Stimulated activated CD8-positive, alpha-beta memory T cell treated with anti-CD3 and anti-CD28 coated beads, Interleukin-7, amount 100 ng/mL, for 48 hours (primary cell): ENCODE measurements at regions not wholly inside any gene's neighbourhood (a gene's known extent, or its start where the extent isn't known, plus 50 kb on each side); places are given as distances from the start of the nearest gene placed in this dataset.
"Not testable (repeated sequence)": the region's sequence is repeated elsewhere in the genome, so short reads cannot be mapped to it uniquely, and the experiment has no call there.

Source experiments
- DNase-seq, 2 donors: peaks; one replicate each; pipeline ENCODE4 v3.0.0-alpha.2; 2020; ENCODE audit warnings: low read depth in 1 of 2; ENCODE audit errors: extremely low read depth in 1 of 2

GRCh38 chr15:87727073-87727472, 529.5 kb downstream of the NTRK3 start:
- no peak for DNase-seq

- DNase-seq: no peak
Measured at GRCh38 chr15:87724330-87724729, 532.2 kb downstream of the NTRK3 start.

GRCh38 chr15:87722941-87723691, 533.4 kb downstream of the NTRK3 start:
- DNase-seq: no peak

GRCh38 chr15:87720235-87720634, 536.3 kb downstream of the NTRK3 start:
- DNase-seq: no peak

GRCh38 chr15:87716422-87716821, 540.1 kb downstream of the NTRK3 start:
- no peak for DNase-seq

GRCh38 chr15:87715252-87715651, 541.3 kb downstream of the NTRK3 start:
- no peak for DNase-seq

- DNase-seq: no peak
Measured at GRCh38 chr15:87713475-87713879, 543.1 kb downstream of the NTRK3 start.

GRCh38 chr15:87712211-87712610, 544.3 kb downstream of the NTRK3 start:
- DNase-seq: no peak

- DNase-seq: no peak
Measured at GRCh38 chr15:87711026-87711425, 545.5 kb downstream of the NTRK3 start.

- DNase-seq: no peak
Measured at GRCh38 chr15:87710406-87710805, 546.1 kb downstream of the NTRK3 start.

GRCh38 chr15:87707566-87708130, 548.9 kb downstream of the NTRK3 start:
- no peak for DNase-seq

GRCh38 chr15:87707071-87707470, 549.5 kb downstream of the NTRK3 start:
- DNase-seq: no peak

GRCh38 chr15:87706001-87706400, 550.5 kb downstream of the NTRK3 start:
- DNase-seq: no peak

GRCh38 chr15:87704276-87704675, 552.3 kb downstream of the NTRK3 start:
- no peak for DNase-seq

- no peak for DNase-seq
Measured at GRCh38 chr15:87703327-87704111, 553.0 kb downstream of the NTRK3 start.

- no peak for DNase-seq
Measured at GRCh38 chr15:87702270-87702669, 554.3 kb downstream of the NTRK3 start.

GRCh38 chr15:87698467-87698866, 558.1 kb downstream of the NTRK3 start:
- not testable (repeated sequence) for DNase-seq

- no peak for DNase-seq
Measured at GRCh38 chr15:87689716-87690115, 566.8 kb downstream of the NTRK3 start.

GRCh38 chr15:87687523-87687870, 569.0 kb downstream of the NTRK3 start:
- DNase-seq: no peak

- no peak for DNase-seq
Measured at GRCh38 chr15:87686841-87687522, 569.6 kb downstream of the NTRK3 start.

GRCh38 chr15:87686339-87686738, 570.2 kb downstream of the NTRK3 start:
- no peak for DNase-seq
